ENCODE measurements at regions not wholly inside any gene's neighbourhood (a gene's known extent, or its start where the extent isn't known, plus 50 kb on each side); places are given as distances from the start of the nearest gene placed in this dataset.

DNA sequence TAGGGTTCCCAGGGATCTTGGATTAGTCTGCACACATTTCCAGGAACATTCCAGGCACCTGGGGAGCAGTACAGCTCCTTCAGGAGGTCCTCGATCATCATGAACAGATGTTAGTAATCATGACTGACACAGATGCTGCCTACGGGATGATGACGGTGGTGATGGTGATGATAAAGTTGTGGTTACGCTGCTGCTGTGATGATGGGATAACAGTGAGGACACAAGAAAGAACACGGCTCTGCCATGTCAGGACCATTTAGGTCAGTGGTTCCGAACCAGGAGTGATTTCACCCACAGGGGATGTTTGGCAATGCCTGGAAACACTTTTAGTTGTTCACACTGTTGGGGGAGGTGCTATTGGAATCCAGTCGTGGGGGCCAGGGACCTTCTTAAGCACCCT, 1193.0 kb downstream of the UQCRFS1 start:
- Histone ChIP-seq H3K27me3 (ENCODE audit: insufficient read depth, low read length) (no peaks in the 10 kb centered on the region), H3K4me3 (ENCODE audit: low read length) (no peak overlapping the region), H2AFZ (ENCODE audit: low read depth, low read length) (no peak overlapping the region), H3K36me3 (ENCODE audit: insufficient read depth, low read length) (no peaks in the 10 kb centered on the region), H3K4me1 (ENCODE audit: insufficient read depth, low read length) (no peaks in the 10 kb centered on the region), H3K9me3 (ENCODE audit: low read length) (no peaks in the 10 kb centered on the region)

DNA sequence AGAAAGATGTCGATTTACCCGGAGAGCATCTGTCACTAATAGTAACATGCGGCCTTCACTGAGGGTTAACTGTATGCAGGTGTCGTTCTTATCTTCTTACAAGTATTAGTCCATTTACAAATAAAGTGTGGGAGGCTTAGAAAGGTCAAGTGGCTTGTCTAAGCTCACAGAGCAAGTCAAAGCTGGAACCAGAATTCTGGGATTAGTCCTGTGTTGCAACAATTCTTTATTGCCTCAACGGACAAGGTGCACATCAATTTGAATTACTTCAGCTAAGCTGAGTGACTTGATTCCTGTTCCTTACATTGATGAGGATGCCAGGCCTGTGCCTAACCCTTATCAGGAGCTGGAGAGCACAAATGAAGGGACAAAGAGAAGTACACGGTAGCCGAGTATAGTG, 1193.6 kb downstream of the UQCRFS1 start:
- no peaks in the 10 kb centered on the region for H3K9me3 ChIP-seq (ENCODE audit: low read length)
- no peaks in the 10 kb centered on the region for H3K36me3 ChIP-seq (ENCODE audit: insufficient read depth, low read length)
- no peaks in the 10 kb centered on the region for H3K27me3 ChIP-seq (ENCODE audit: insufficient read depth, low read length)
- H3K4me3 ChIP-seq (ENCODE audit: low read length): no peak overlapping the region
- H3K4me1 ChIP-seq (ENCODE audit: insufficient read depth, low read length): no peaks in the 10 kb centered on the region
- no peak overlapping the region for H2AFZ ChIP-seq (ENCODE audit: low read depth, low read length)

DNA sequence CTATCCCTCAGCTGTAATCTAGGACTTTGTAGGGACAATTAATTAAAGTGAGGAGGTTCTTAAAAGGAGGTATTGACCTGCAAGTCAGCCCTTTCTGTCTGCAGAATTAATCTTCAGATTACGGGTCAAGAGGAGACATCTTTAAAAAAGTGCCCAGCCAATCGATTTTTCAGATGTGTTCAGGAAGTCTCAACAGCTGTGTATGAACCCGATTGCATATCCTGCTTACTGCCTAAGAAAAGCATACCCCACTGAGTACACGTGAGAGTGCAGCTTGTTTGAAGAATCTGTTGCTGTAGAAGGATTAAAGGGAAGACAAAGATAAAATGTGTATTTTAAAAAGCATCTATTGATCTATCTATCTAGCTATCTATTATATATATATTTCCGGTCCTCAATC, 1194.5 kb downstream of the UQCRFS1 start:
- Histone ChIP-seq H3K36me3 (ENCODE audit: insufficient read depth, low read length) (no peaks in the 10 kb centered on the region), H3K4me1 (ENCODE audit: insufficient read depth, low read length) (no peaks in the 10 kb centered on the region), H3K27me3 (ENCODE audit: insufficient read depth, low read length) (no peaks in the 10 kb centered on the region), H3K4me3 (ENCODE audit: low read length) (no peak overlapping the region), H2AFZ (ENCODE audit: low read depth, low read length) (no peak overlapping the region), H3K9me3 (ENCODE audit: low read length) (no peaks in the 10 kb centered on the region)

DNA sequence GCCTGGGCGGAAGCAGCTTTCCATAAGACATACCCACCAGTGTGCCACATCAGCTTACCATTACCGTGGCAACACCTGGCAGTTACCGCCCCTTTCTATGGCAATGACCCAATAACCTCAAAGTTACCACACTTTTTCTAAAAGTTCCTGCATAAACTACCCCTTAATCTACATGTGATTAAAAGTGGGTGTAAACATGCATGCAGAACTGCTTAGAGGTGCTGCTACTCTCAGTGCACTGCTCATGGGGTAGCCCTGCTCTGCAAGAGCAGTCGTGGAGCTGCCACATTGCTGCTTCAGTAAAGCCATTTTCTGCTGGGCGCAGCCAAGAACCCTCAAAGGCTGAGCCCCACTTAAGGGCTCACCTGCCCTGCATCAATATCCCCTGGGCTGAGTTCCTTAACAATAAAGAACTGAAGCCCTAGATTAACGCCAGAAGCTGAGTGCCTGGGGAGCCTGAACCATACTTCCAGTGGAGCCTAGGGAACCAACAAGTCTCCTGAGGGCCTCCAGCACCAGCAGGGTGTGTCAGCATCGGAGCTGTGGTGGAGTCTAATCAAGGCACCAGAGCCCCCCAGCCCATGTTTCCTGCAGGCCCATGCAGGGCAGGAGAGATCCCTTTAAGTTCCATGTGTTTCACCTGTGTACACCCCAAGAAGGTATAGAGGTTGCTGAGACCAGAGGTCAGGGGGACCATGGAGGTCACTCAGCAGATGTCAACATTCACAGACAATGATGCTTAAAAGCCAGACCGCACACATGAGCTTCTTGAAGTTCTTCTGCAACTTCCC, 1198.1 kb downstream of the UQCRFS1 start:
- no peaks in the 10 kb centered on the region for H3K36me3 ChIP-seq (ENCODE audit: insufficient read depth, low read length)
- H3K27me3 ChIP-seq (ENCODE audit: insufficient read depth, low read length): no peaks in the 10 kb centered on the region
- no peak overlapping the region for H3K4me3 ChIP-seq (ENCODE audit: low read length)
- no peaks in the 10 kb centered on the region for H3K4me1 ChIP-seq (ENCODE audit: insufficient read depth, low read length)
- no peaks in the 10 kb centered on the region for H3K9me3 ChIP-seq (ENCODE audit: low read length)
- no peak overlapping the region for H2AFZ ChIP-seq (ENCODE audit: low read depth, low read length)

DNA sequence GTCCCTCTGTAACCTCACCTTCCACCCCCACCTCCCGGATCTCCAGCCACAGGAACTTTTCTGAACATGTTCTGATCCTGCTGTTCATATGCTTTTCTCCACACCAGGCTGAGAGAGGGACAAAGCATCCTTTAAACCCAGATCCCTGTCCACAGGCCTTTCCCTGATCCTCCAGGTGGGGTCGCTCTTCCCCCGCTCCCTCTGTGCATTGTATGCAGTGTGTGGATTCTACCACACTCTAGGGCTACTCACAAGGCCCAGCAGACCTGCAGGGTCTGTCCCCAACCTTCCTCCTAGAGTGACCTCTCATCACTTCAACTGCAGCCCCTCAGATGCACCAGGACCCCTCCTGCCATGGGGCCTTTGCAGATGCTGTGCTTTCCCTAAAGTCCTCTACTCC, 1200.6 kb downstream of the UQCRFS1 start:
- Histone ChIP-seq H3K9me3 (ENCODE audit: low read length) (no peaks in the 10 kb centered on the region), H3K4me3 (ENCODE audit: low read length) (no peak overlapping the region), H2AFZ (ENCODE audit: low read depth, low read length) (no peak overlapping the region), H3K36me3 (ENCODE audit: insufficient read depth, low read length) (no peaks in the 10 kb centered on the region), H3K4me1 (ENCODE audit: insufficient read depth, low read length) (no peaks in the 10 kb centered on the region), H3K27me3 (ENCODE audit: insufficient read depth, low read length) (no peaks in the 10 kb centered on the region)

DNA sequence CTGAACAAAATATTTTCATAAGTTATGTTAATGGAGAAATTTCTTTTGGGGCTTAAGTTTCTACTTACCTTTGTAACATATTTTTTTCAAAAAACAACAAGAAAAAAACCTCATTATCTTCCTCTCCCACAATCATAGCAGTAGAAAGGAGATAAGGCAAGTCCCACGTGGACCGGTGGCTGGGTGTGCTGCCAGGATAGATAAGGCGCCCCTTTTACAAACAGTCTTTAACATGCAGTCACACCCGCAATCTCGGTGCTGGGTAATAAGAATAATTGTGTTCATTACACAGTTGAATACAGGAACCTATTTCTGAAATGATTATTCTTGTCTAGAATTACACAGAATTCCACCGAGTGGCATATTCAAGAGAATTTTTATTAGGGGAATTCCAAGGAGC, 1202.3 kb downstream of the UQCRFS1 start:
- Histone ChIP-seq H3K36me3 (ENCODE audit: insufficient read depth, low read length) (no peaks in the 10 kb centered on the region), H2AFZ (ENCODE audit: low read depth, low read length) (no peak overlapping the region), H3K4me1 (ENCODE audit: insufficient read depth, low read length) (no peaks in the 10 kb centered on the region), H3K9me3 (ENCODE audit: low read length) (no peaks in the 10 kb centered on the region), H3K27me3 (ENCODE audit: insufficient read depth, low read length) (no peaks in the 10 kb centered on the region), H3K4me3 (ENCODE audit: low read length) (no peak overlapping the region)

DNA sequence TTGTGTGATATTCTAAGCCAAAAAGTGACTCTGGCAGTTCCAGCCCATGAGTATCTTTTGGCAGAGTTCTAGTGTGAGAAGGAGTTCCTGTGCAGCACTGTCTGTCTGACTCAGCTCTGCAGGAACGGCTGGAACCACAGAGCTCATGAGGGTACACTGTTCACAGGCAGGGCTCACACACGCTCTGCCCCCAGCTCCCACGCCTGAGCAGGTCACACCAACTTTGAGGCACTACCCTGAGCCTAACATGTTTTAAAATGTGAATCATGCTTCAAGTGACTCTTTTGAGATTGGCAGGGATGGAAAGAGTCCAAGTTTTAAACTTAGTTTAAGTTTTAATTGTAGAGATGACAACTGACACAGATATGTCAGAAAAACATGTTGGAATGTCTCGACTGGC, 1203.3 kb downstream of the UQCRFS1 start:
- Histone ChIP-seq H3K9me3 (ENCODE audit: low read length) (no peaks in the 10 kb centered on the region), H3K4me3 (ENCODE audit: low read length) (no peak overlapping the region), H3K36me3 (ENCODE audit: insufficient read depth, low read length) (no peaks in the 10 kb centered on the region), H3K4me1 (ENCODE audit: insufficient read depth, low read length) (no peaks in the 10 kb centered on the region), H3K27me3 (ENCODE audit: insufficient read depth, low read length) (no peaks in the 10 kb centered on the region), H2AFZ (ENCODE audit: low read depth, low read length) (no peak overlapping the region)

DNA sequence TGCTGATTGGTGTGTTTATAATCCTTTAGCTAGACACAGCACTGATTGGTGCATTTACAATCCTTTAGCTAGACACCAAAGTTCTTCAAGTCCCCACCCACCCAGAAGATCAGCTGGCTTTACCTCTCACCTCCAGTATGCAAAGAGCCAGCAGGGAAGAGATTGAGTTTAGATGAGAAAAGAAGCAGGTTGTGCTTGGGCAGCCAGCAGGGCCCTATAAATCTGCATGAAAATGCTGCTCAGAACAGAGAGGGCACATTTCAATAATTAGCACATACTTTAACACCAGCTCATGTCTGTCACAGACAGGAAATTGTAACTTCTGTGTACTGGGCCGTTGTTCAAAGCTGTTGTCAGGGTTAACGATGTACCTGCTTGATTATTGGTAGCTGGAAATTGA, 1204.3 kb downstream of the UQCRFS1 start:
- no peaks in the 10 kb centered on the region for H3K36me3 ChIP-seq (ENCODE audit: insufficient read depth, low read length)
- no peaks in the 10 kb centered on the region for H3K9me3 ChIP-seq (ENCODE audit: low read length)
- H2AFZ ChIP-seq (ENCODE audit: low read depth, low read length): no peak overlapping the region
- H3K4me1 ChIP-seq (ENCODE audit: insufficient read depth, low read length): no peaks in the 10 kb centered on the region
- H3K27me3 ChIP-seq (ENCODE audit: insufficient read depth, low read length): no peaks in the 10 kb centered on the region
- H3K4me3 ChIP-seq (ENCODE audit: low read length): no peak overlapping the region

DNA sequence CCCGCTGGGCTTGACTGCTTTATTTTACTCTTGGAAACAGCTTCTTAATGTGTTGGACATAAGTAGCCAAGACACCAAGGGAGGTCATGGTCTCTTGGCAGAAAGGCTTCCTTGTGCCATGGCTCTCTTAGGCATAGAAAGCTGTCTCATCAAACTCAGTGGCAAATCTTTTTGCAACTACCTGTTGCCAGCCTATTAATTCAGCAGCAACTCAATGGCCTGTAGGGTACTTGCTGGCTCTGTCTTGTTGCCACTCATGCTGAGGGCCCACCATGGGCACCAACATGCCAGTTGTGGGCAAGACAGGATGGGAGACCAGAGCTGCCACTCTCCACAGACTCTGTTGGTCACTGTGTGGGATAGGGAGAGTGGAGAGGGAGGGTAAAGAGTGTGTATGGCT, 1209.4 kb downstream of the UQCRFS1 start:
- Histone ChIP-seq H3K36me3 (ENCODE audit: insufficient read depth, low read length) (no peaks in the 10 kb centered on the region), H3K27me3 (ENCODE audit: insufficient read depth, low read length) (no peaks in the 10 kb centered on the region), H2AFZ (ENCODE audit: low read depth, low read length) (no peak overlapping the region), H3K4me3 (ENCODE audit: low read length) (no peak overlapping the region), H3K9me3 (ENCODE audit: low read length) (no peaks in the 10 kb centered on the region), H3K4me1 (ENCODE audit: insufficient read depth, low read length) (no peaks in the 10 kb centered on the region)

DNA sequence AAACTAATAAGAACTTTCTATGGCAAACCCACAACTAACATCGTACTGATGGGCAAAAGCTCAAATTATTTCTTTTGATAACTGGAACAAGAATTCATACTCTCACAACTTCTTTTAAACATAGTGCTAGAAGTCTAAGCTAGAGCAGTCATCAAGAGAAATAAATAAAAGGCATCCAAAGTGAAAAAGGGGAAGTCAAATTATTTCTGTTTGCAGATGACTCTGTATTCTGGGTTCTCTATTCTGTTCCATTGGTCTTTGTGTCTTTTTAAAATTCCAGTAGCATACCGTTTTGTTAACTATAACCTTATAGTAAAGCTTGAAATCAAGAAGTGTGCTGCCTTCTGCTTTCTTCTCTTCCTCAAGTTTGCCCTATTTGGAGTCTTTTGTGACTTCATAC, 1215.9 kb downstream of the UQCRFS1 start:
- no peaks in the 10 kb centered on the region for H3K36me3 ChIP-seq (ENCODE audit: insufficient read depth, low read length)
- peak overlapping the region; percentile 26 for H2AFZ ChIP-seq (ENCODE audit: low read depth, low read length)
- H3K9me3 ChIP-seq (ENCODE audit: low read length): no peaks in the 10 kb centered on the region

DNA sequence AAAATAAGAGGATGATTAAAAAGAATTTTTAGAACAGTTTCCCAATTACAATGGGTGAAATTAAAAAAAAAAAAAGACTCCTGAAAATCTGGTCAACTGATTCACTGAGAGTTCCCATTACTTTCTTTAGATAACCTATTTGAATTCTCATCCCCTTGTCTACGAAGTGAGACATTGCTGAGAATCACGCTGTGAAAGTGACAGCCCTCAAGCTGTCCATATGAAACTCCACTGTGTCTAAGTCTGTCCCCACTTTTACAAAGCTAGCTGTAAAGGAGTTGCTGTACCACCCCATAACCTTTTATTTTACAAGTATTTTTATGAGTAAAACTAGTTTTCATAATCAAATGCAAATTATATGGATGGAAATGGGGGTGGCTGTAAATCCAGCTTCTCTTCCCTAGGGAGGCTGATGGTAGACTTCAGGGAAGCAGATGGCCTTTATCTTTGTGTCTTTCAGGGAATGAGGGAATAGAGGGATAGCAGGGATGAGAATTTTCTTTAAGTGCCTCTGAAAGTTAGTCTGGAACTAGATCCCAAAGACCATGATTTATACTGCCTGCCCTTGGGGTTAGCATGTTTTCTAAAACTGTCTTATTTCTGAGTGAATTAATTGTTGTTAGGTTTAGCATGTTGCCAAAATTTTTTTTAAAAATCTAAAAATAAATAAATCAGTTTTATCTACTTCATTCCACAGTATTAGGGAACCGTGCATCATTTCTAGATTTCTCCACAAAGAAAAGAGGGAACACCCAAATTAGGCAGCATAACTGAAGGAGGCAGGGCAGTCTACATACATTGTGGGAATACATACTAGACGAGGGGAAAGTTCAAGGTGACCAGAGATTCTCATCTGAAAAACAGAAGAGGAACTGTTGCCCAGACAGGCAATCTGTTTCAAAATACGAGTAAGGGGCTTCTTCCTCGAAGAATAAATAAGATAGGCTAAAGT, 1219.1 kb downstream of the UQCRFS1 start:
- Histone ChIP-seq H2AFZ (ENCODE audit: low read depth, low read length) (no peak overlapping the region), H3K9me3 (ENCODE audit: low read length) (no peaks in the 10 kb centered on the region), H3K36me3 (ENCODE audit: insufficient read depth, low read length) (no peaks in the 10 kb centered on the region), H3K27me3 (ENCODE audit: insufficient read depth, low read length) (no peaks in the 10 kb centered on the region), H3K4me3 (ENCODE audit: low read length) (no peak overlapping the region), H3K4me1 (ENCODE audit: insufficient read depth, low read length) (no peaks in the 10 kb centered on the region)

More for the DNA sequence above, 1215.9 kb downstream of the UQCRFS1 start:
- H3K4me3 ChIP-seq (ENCODE audit: low read length): no peak overlapping the region
- no peaks in the 10 kb centered on the region for H3K27me3 ChIP-seq (ENCODE audit: insufficient read depth, low read length)
- no peaks in the 10 kb centered on the region for H3K4me1 ChIP-seq (ENCODE audit: insufficient read depth, low read length)

DNA sequence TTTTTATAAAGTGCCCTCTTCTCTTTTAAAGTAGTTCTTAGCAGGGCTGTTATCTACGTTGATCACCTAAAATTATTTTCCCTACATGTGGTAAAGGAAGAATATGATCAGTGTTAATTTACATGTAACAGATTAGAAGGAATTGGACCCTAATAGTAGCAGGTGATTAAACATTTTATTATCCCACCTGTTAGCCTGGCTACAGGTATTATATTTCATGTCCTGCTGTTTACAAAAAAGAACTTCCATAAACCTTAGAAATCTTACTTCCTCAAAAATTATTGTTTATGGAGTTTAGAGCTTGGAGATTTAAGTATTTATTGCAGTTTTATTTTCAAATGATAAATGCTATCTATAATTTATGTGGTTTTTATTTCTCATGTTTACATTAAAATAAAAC, 1226.7 kb downstream of the UQCRFS1 start:
- no peaks in the 10 kb centered on the region for H3K36me3 ChIP-seq (ENCODE audit: insufficient read depth, low read length)
- H2AFZ ChIP-seq (ENCODE audit: low read depth, low read length): no peak overlapping the region
- no peaks in the 10 kb centered on the region for H3K4me1 ChIP-seq (ENCODE audit: insufficient read depth, low read length)
- H3K9me3 ChIP-seq (ENCODE audit: low read length): no peaks in the 10 kb centered on the region
- no peaks in the 10 kb centered on the region for H3K27me3 ChIP-seq (ENCODE audit: insufficient read depth, low read length)
- H3K4me3 ChIP-seq (ENCODE audit: low read length): no peak overlapping the region

DNA sequence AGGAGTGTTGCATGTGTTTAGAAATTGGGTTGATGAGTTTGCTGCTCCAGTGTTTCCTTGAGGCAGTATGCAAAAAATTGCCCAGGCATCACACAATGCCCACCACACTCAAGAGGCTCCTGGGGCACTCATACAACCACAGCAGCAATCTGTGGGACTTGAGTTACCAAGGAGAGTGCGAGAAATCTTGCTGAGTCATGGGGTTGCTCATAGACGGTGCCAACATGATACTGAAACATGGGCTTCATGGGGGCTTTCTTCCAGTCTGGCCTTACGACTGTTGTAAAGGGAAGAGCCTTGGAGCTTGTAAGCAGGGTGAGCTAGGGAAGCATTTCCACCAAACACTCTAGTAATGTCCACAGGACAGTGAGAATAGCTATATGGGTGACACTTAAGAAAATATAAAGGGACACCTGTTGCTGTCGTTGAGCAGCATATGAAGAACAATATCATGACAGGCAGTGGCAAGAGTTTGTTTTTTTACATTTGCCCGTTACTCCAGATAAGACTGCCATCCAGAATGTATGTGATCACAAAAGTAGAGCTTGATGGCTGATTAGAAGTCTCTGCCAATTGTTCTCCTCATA, 1237.4 kb downstream of the UQCRFS1 start:
- no peak overlapping the region for H2AFZ ChIP-seq (ENCODE audit: low read depth, low read length)
- H3K4me3 ChIP-seq (ENCODE audit: low read length): no peak overlapping the region
- H3K36me3 ChIP-seq (ENCODE audit: insufficient read depth, low read length): no peaks in the 10 kb centered on the region
- no peaks in the 10 kb centered on the region for H3K27me3 ChIP-seq (ENCODE audit: insufficient read depth, low read length)
- peaks cover 11% of the 10 kb centered on the region for H3K4me1 ChIP-seq (ENCODE audit: insufficient read depth, low read length)
- no peaks in the 10 kb centered on the region for H3K9me3 ChIP-seq (ENCODE audit: low read length)

Measured in neuron (in vitro differentiated cells).